ENCODE measurements at regions not wholly inside any gene's neighbourhood (a gene's known extent, or its start where the extent isn't known, plus 50 kb on each side); places are given as distances from the start of the nearest gene placed in this dataset.

DNA sequence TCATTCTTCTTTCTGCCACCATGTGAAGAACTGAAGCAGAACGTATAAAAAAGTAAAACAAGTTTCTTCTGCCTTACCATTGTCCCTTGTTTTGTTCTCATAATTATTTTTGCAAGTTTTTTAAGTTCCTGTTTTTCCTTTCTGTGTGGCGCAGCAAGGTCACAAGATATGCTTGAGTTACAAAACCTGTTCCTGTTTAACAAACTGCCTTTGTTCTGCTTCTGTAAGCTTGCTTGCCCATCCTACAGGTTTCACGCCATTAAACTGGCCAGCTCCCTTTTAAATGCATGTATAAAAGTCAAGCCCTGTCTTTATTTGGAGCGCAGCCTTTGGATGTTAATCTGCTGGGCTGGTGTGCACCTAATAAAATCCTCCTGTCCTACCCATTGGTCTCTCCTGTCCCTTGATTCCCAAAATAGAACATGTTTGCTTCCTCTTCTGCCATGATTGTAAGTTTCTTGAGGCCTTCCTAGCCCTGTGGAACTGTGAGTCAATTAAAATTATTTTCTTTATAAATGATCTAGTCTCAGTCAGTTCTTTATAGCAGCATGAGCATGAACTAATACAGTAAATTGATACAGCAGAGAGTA lies 1115.4 kb downstream of the SLITRK1 start:
- DNase-seq: no peak

DNA sequence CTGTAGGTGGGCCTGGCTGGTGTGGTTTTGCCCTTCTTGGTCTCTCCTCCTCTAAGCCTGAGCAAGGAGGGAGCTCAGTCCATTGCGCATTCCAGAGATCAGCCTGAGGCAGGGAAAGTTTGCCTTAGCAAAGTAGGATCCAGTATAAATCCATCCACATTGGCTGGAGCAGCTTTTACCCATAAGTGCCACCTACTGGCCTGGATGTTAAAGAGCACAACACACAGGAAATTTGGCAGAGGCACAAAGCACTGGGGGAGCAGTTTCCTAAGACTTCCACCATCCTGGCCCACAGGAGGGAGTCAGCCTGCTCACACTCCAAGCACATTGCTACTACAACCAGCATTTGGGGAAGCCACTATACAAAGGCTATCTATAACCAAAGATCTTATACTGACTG lies 1124.2 kb downstream of the SLITRK1 start:
- DNase-seq: no peak

GRCh38 chr13:82751206-82751605 lies 1131.1 kb downstream of the SLITRK1 start:
- DNase-seq: no peak

GRCh38 chr13:82749551-82749950 lies 1132.7 kb downstream of the SLITRK1 start:
- DNase-seq: no peak

- no peak for DNase-seq
Measured at GRCh38 chr13:82747958-82748357, 1134.3 kb downstream of the SLITRK1 start.

- DNase-seq: no peak
Measured at GRCh38 chr13:82747291-82747690, 1135.0 kb downstream of the SLITRK1 start.

- DNase-seq: no peak
Measured at GRCh38 chr13:82740442-82740841, 1141.8 kb downstream of the SLITRK1 start.

GRCh38 chr13:82739881-82740280 lies 1142.4 kb downstream of the SLITRK1 start:
- no peak for DNase-seq

- no peak for DNase-seq
Measured at GRCh38 chr13:82729401-82729800, 1152.9 kb downstream of the SLITRK1 start.

DNA sequence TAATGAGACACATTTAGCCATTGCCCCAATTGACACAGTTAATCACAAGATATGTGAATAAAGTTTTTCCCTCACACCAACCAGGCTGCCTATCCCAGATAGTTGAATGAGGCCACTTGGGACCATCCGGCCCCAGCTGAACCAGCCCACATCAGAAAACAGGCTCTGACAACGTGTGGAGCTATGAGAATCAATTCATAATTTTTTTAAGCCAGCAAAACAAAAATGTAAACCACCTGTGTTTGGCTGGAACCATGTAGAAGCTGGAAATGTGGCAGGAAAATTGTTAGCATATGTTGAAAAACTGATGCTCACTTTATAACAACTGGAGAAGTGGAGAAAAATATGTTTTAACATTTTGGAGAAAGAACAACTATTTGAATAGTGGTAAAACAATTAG lies 1161.3 kb downstream of the SLITRK1 start:
- DNase-seq: no peak

GRCh38 chr13:82719987-82720386 lies 1162.3 kb downstream of the SLITRK1 start:
- no peak for DNase-seq

DNA sequence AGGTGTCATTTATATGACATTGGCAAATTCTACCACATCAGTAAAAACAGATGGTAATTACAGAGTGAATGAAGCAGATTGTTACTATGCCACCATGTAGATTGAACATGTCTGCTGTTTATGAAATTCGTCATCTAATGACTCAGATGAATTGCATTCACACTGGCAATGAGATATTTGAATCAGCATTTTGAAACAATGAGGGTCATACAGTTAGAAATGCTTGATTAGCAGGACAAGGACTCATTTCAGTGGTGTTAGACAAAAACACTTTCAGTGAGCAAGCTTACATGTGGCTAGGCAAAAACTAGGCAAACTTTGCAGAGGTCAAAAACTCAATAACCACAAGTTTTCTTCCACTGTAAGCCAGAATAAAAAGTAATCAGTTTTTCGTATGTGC lies 1165.0 kb downstream of the SLITRK1 start:
- no peak for DNase-seq

DNA sequence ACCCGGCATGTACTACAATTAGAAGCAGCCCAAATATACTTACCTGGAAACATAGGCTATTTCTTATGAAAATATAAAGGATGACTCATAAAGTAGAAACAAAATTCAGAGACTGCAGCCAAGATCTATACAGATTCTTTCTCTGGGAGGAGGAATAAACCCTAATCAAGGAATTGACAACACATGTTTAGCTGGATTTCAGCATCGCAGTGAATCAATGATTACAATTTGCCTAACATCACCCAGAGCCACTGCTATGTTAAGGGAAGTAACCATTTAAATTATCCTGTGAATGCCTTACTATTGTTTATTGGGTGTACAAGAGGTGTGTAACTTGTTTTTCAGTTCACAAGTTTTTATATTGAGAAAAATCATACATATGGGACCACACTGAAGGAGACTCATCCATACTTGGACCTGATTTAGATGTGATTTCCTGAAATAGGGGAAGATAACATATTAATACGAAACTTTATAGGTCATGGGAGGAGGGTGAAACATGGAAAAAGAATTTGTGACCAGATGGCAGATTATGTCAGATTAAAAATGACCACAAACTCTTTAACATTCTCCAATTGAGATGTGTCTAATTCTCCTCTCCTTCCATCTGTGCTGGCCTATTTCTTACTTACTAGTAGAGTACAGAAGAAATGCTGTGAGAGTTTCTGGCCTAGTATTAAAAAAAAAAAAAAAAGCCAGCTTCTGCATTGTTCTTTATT lies 1168.4 kb downstream of the SLITRK1 start:
- no peak for DNase-seq

- no peak for DNase-seq
Measured at GRCh38 chr13:82702513-82702912, 1179.8 kb downstream of the SLITRK1 start.

- DNase-seq: no peak
Measured at GRCh38 chr13:82701020-82701419, 1181.3 kb downstream of the SLITRK1 start.

- DNase-seq: no peak
Measured at GRCh38 chr13:82698941-82699340, 1183.3 kb downstream of the SLITRK1 start.

- DNase-seq: no peak
Measured at GRCh38 chr13:82698383-82698782, 1183.9 kb downstream of the SLITRK1 start.

- no peak for DNase-seq
Measured at GRCh38 chr13:82693607-82694006, 1188.7 kb downstream of the SLITRK1 start.

GRCh38 chr13:82688400-82688994 lies 1193.8 kb downstream of the SLITRK1 start:
- peak; percentile 40 for DNase-seq

- no peak for DNase-seq
Measured at GRCh38 chr13:82687884-82688283, 1194.4 kb downstream of the SLITRK1 start.

- no peak for DNase-seq
Measured at GRCh38 chr13:82681535-82681934, 1200.7 kb downstream of the SLITRK1 start.

- no peak for DNase-seq
Measured at GRCh38 chr13:82678052-82678451, 1204.2 kb downstream of the SLITRK1 start.

DNA sequence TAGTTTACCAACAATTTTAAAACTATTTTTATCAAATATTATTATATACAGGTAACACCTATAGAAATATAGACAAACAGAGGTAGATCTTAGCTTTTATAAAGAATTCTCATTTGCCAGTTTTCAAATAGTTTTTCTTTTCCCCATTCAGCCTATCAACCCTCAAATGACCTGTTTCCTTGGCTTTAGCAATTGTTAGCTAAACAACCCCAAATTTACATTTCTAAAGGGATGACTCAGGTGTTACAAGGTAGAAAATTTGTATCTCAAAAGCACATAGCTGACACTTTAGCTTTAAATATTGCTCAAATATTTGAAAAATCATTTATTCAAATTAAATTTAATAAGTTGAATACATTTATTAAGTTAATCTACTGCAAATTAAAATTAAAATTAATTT lies 1207.2 kb downstream of the SLITRK1 start:
- DNase-seq: no peak

DNA sequence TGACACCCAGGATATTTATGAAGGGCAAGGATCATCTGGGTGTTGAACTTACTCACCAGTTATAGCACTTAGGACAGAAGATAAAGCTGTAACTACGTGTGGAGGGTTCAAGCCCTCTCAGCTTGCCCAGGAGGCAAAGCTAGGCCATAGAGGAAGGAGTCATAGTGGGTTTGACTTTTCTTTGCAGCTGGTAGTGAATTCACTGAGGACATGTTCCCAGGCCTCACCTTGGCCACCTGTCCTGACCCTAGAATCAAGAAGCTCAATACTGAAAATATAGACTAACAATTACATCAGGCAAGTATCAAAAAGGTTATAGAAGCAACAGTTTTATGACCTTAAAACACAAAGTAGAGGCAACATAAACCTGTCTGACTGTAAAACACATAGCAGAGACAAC lies 1207.7 kb downstream of the SLITRK1 start:
- no peak for DNase-seq

- DNase-seq: no peak
Measured at GRCh38 chr13:82672248-82672647, 1210.0 kb downstream of the SLITRK1 start.
